Endothelial cell of hepatic sinusoid (primary cell): ENCODE measurements at regions not wholly inside any gene's neighbourhood (a gene's known extent, or its start where the extent isn't known, plus 50 kb on each side); places are given as distances from the start of the nearest gene placed in this dataset.
"Not testable (repeated sequence)": the region's sequence is repeated elsewhere in the genome, so short reads cannot be mapped to it uniquely, and the experiment has no call there.

ENCODE experiments used
- in situ Hi-C: cut with HindIII; loops from 2 replicates; pipeline ENCODE4 v1.10.0; 2017; ENCODE audit warnings: low sequenced_read_pairs

- in situ Hi-C loops, result no loop called here
These were observed 103.3 kb downstream of the MDH1 start for GRCh38 chr2:63692002-63692606.

- in situ Hi-C loops, result no loop called here
These were observed 106.8 kb downstream of the MDH1 start for GRCh38 chr2:63695583-63695982.

GRCh38 chr2:63696496-63696895 lies 107.7 kb downstream of the MDH1 start:
- in situ Hi-C loops, result no loop called here

- in situ Hi-C loops, result no loop called here
These were observed 108.4 kb downstream of the MDH1 start for GRCh38 chr2:63697160-63697559.

- in situ Hi-C loops, result no loop called here
These were observed 110.2 kb downstream of the MDH1 start for GRCh38 chr2:63698786-63699548.

GRCh38 chr2:63699549-63699839 lies 110.7 kb downstream of the MDH1 start:
- in situ Hi-C loops, result no loop called here

- in situ Hi-C loops, result no loop called here
These were observed 111.5 kb downstream of the MDH1 start for GRCh38 chr2:63700271-63700670.

GRCh38 chr2:63701406-63701805 lies 112.6 kb downstream of the MDH1 start:
- in situ Hi-C loops, result no loop called here

- in situ Hi-C loops, result not testable (repeated sequence)
These were observed 117.3 kb downstream of the MDH1 start for GRCh38 chr2:63706084-63706483.

- in situ Hi-C loops, result no loop called here
These were observed 122.0 kb downstream of the MDH1 start for GRCh38 chr2:63710732-63711131.

- in situ Hi-C loops, result no loop called here
These were observed 124.0 kb downstream of the MDH1 start for GRCh38 chr2:63712748-63713147.

- in situ Hi-C loops, result no loop called here
These were observed 125.5 kb upstream of the UGP2 start for GRCh38 chr2:63716146-63716545.

- in situ Hi-C loops, result no loop called here
These were observed 122.6 kb upstream of the UGP2 start for GRCh38 chr2:63719052-63719451.

GRCh38 chr2:63721082-63721424 lies 120.6 kb upstream of the UGP2 start:
- in situ Hi-C loops, result no loop called here

- in situ Hi-C loops, result not testable (repeated sequence)
These were observed 119.4 kb upstream of the UGP2 start for GRCh38 chr2:63722284-63722683.

- in situ Hi-C loops, result no loop called here
These were observed 118.0 kb upstream of the UGP2 start for GRCh38 chr2:63723709-63724108.

GRCh38 chr2:63725212-63725611 lies 116.5 kb upstream of the UGP2 start:
- in situ Hi-C loops, result not testable (repeated sequence)

- in situ Hi-C loops, result no loop called here
These were observed 112.3 kb upstream of the UGP2 start for GRCh38 chr2:63729362-63729761.

GRCh38 chr2:63729831-63730230 lies 111.9 kb upstream of the UGP2 start:
- in situ Hi-C loops, result no loop called here

GRCh38 chr2:63734510-63734909 lies 107.2 kb upstream of the UGP2 start:
- in situ Hi-C loops, result no loop called here

- in situ Hi-C loops, result no loop called here
These were observed 106.4 kb upstream of the UGP2 start for GRCh38 chr2:63735263-63735662.

- in situ Hi-C loops, result no loop called here
These were observed 105.8 kb upstream of the UGP2 start for GRCh38 chr2:63735931-63736330.

- in situ Hi-C loops, result no loop called here
These were observed 105.3 kb upstream of the UGP2 start for GRCh38 chr2:63736354-63736753.
